Islet of Langerhans (tissue), 1 donor: ENCODE measurements at regions not wholly inside any gene's neighbourhood (a gene's known extent, or its start where the extent isn't known, plus 50 kb on each side); places are given as distances from the start of the nearest gene placed in this dataset.
"Not testable (repeated sequence)": the region's sequence is repeated elsewhere in the genome, so short reads cannot be mapped to it uniquely, and the experiment has no call there.

Experiments
- FAIRE-seq: peaks from one replicate; lab custom pipeline; 2011; peaks lifted over from hg19 to GRCh38; lab: Jason Lieb, UNC

DNA sequence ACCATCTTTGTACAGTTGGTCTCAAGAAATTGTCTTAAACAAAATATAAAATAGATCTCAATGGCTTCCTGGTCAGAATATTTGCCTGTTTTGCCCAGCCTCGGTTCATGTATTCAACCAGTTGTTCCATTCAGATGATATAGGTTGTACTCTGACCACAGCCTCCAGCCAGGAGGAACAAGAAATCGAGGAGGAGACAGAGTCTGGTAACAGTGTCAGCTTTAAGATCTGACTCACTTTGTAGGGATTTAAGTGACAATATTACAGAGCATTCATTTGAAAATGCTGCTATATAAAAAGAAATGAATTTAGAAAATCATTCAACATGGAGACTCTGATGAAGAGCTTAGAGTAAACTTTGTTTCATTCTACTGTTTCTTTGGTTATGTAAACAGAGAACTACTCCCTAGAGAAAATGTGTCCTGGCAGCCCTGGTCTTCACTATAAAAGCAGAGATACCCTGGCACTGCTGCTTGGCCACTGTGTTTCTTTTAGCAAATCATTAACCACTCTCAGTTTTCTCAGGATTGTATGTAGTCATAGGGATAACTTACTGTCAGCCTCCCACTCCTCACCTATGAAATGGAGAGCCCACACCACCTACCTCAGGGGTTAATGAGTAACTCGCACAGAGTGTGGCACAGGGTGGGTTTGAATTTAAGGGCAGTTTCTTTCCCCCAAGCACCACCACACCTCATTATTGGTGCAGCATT, 53.5 kb downstream of the PAGE2 start:
- no peak for FAIRE-seq

DNA sequence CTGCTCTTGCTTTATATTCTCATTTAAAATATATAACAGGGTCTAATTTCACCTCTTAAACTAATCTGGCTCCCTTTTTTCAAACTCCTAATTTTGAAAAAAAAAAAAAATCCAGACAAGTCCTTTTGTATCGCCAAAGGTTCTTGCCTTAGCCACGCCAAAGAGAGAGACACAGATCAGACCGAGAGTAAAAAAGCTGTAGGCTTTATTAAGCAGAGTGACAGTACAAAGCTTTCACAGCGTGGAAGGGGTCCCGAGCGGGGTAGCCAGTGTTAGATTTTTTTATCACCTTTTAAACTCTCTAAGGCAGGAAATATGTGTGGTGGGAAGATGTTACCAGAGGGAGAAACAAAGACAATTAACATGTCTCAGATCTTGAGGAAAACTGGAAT, 54.1 kb downstream of the PAGE2 start:
- FAIRE-seq = no peak

DNA sequence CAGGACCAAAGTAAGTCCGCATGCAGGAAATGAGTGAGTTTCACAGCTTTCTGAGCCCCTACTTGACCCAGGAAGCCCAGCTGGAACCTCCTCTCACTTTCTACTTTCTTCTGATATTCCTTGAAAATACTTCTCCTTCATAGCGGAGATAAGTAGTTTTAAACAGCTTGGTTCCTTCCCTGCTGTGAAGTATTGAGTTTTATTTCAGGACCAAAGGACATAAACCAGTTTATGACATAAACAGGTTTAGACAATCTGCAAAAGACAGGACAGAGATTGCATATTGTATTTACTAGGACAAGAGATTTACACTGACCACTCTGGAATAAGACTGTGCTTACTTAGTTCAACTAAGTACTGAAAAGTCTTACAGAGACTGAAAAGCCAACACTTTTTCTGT, 54.8 kb downstream of the PAGE2 start:
- no peak for FAIRE-seq

DNA sequence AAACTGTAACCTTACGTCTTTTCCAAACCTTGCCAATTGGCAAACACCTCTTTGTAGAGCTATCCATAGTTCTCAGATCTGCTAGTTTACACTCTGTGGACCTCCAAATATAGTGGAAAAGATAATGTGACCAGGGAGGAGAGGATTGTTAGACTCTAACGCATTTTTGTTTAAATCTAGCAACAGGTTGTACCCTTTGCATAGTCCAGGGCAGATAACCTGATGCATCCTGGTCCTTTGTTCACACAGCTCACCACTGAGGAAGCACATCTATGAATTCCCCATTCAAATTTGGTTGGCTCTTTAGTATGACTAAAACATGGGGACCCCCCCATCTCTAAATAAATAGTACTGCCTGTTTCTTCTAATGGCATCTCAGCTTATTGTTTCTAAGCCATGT, 55.9 kb downstream of the PAGE2 start:
- no peak for FAIRE-seq

DNA sequence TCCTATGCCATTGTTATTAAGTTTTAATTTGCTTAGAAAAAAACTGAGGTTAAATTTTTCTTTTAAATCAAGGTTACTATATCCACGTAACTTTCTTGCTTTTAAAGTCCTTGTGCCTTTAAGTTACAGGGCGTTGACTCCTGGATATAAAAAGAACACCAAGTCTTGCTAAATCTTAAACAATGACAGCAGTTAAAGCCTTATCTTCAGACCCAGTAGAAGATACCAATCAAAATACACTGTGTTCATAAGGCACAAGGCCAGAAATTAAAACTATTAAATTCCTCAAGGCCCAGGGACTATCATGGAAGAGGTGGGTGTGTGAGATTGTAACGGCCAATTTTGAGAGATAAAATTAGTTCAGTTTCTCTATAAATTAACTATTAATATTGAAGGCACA, 60.4 kb downstream of the PAGE2 start:
- no peak for FAIRE-seq

DNA sequence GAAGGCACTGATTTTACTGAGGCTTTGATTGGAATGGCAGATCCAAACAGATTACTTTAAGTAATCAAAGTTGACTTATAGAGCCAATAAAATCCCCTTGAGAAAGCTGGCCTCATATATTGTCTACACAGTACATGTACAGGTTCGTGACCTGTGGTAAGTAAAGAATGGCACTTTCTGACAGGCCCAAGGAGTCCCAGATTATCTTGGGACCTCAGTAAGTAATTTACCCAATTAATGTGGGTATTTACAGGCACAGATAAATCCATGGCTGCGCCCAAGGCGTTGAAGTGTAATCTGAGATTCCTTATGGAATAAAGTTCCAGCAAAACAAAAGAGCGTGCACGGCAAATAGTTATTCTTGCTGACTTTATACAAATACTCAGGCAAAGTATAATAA, 62.4 kb downstream of the PAGE2 start:
- no peak for FAIRE-seq

DNA sequence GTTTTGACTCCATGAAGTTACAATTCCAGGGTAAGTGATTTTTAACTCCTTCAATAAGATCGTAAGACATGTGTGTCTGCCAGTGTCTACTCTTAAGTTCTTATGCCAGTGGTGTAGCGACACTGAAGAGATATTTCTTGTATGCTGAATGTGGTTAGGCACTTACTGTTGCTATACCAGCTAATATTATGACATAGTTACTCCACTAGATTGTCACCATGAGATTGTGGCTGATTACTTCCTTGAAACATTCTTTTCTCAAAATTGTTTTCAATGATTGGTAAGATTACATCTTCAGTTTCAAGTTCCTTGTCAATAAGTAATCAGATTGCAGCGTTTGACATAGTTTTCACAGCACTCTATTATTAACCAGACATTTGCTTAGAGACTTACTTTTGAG, 60.6 kb upstream of the PAGE5 start:
- FAIRE-seq = no peak

DNA sequence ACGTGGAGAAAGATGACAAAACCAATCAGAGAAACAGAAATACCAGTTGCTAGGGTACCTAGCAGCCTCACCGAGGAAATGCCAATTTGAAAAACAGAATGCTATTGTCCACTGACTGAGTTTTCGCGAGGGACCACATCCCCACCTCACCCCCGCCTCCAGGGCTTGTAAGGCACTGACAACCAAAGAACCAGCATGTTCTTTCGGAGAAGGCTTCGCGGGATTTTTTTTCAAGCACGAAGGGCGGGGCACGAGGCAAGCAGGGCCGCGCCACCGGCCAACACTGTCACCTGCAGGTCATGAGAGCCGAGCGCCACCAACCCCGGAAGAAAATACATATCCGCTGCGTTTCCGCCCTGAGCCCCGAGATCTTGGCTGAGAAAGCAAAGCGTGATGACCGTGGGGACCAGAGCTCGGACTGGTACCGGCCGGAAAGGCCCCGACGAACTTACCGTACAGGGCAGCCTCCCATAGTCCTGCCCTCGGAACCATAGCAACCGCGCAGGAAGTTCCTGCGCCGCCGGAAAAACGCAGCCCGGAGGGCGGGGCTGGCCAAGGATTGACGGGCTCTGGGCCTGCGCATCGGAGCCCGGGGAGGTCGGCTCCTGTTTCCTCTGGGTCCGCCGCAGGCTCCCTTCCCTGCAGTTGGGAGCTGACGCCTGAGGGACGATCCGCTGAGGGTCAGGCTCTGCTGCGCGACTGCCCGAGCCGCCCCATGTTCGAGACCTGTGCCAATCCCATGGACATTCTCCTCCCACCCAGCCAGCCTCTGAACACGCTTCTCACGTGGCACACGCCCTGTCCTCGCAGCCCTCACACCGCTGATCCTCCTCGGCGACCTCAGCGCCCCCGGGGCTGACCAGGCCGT, 59.2 kb upstream of the PAGE5 start:
- peak; percentile 97 for FAIRE-seq

DNA sequence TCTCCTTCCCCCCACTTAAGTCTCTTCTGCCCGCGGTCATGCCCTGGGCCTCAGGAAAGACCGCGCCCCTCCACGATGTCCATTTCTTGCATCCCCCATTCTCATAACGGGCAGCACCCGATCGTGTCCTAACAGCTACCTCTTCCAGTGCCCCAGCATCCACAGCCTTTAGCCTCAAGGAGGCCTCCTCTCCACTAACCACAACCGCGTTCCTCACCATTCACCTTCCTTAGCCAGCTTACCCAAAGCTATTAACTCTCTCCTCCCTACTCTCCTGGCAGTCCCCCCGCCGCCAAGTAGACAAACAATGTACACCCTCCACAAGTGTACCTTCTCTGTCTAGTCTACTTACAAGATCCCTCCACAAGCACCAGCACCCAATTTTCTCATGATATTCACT, 58.6 kb upstream of the PAGE5 start:
- FAIRE-seq = no peak

DNA sequence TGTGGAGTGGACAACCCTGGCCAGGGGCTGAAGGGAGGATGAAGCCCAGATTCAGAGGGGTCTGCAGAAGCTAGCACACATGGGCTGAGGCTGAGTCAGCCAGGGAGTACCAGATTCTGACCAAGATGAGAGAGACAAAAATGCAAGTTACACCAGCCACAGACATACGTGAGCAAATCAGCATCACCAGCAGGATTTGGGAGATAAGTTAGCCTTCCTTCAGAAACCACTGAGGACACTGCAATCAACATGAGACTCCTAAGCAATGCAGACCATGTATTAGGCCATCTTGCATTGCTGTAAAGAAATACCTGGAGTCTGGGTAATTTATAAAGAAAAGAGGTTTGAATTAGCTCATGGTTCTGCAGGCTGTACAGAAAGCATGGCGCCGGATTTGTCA, 57.0 kb upstream of the PAGE5 start:
- FAIRE-seq = no peak

DNA sequence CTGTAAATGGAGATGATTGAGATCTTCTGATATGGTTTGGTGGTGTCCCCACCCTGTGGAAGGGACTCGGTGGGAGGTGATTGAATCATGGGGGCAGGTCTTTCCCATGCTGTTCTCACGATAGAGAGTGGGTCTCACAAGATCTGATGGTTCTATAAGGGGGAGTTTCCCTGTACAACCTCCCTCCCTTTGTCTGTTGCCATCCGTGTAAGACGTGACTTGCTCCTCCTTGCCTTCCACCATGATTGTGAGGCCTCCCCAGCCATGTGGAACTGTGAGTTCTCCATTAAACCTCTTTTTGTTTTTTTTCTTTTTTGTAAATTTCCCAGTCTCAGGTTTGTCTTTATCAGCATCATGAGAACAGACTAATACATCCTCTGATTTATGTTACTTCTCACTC, 55.1 kb upstream of the PAGE5 start:
- FAIRE-seq = not testable (repeated sequence)

DNA sequence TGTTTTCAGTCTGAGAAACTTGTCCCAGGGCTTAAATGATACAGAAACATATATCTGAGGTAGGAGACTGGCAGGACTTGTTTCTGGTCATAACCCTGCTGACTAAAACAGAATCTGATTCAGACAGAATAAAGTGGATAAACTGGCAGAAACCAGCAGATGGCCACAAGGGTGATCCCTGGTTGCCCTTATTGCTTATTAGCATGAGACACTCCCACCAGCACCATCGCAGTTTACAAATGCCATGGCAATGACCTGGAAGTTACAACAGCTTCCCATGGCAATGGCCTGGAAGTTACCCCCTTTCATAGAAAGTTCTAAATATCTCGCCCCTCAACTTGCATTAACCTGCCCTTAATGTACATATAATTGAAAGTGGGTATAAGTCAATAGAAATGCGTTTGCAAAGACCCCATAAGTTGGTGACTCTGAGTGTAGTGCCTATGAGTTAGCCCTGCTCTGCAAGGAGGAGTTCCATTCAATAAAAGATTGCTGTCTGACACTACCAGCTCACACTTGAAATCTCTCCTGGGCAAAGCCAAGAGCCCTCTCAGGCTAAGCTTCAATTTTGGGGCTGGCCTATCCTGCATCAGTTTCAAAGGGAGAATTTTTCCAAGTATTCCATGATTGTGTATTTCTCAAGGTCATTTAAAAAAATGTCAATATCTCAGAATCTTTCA, 52.9 kb upstream of the PAGE5 start:
- no peak for FAIRE-seq

DNA sequence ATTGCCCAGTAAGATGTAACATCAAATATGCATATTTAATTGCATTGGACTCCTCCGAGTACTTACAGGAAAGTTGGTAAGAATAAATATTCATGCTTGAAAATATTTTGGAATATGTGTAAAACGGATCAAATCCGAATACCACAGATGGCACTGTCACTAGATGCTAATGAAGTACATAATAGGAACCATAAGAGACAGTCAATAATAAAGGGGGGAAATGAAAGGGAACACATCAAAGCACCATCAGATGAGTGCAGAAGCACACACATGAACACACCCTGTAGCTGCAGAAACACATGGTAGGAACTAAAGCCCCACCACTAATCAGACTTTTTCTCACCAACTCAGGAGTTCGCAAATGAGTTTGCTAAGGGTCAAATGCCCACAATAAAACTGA, 52.2 kb upstream of the PAGE5 start:
- FAIRE-seq = no peak

DNA sequence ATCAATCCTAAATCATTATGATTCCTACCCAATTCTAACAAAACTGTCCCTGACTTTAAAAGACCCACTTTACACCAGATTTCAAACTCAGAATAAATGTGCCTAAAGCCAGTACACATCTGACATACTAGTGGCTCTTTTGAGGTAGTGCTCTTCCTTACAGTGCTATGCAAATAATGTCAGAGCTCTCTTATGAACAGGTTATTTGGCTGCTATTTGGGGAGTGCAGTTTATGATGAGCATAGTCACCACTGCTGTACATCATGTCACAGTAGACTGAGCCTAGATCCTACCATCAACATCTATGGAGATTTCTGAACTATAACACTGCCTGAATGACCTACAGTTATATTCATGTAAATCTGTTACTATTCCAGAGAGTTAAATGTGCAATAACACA, 50.4 kb upstream of the PAGE5 start:
- no peak for FAIRE-seq
